Common myeloid progenitor, CD34-positive (primary cell): ENCODE measurements at regions not wholly inside any gene's neighbourhood (a gene's known extent, or its start where the extent isn't known, plus 50 kb on each side); places are given as distances from the start of the nearest gene placed in this dataset.

ENCODE experiments used
- CTCF ChIA-PET: fragments of 350-600 bp; sonication (Branson Sonifier 250); formaldehyde crosslinking; loops from one replicate; lab custom pipeline; 2021; ENCODE audit warnings: antibody characterized with exemption; lab: Charles Lee
- POLR2A ChIA-PET: fragments of 350-600 bp; sonication (Branson Sonifier 250); formaldehyde crosslinking; loops from one replicate; lab custom pipeline; 2021; ENCODE audit warnings: antibody characterized with exemption; lab: Charles Lee
- DNase-seq, 3 donors: peaks; one replicate each; pipeline versions ENCODE4 v3.0.0 to v3.0.0-alpha.2; 2013
- H3K27ac ChIP-seq, 2 experiments: 1 replicate in 1 of 2; 2 replicates in 1 of 2; pipeline ENCODE4 v1.7.0; 2013; ENCODE audit warnings: inconsistent platforms in 2 of 2, low read length in 2 of 2, mild to moderate bottlenecking in 2 of 2, low read depth in 1 of 2, moderate library complexity in 1 of 2; ENCODE audit not compliant: severe bottlenecking in 2 of 2, insufficient read depth in 1 of 2, poor library complexity in 1 of 2
- H3K27me3 ChIP-seq, 5 experiments: replicated peaks in 2 of 5; 1 replicate in 3 of 5; 2 replicates in 2 of 5; pipeline versions ENCODE4 v1.6.1 to v1.7.0; 2013; ENCODE audit warnings: low read length in 4 of 5, mild to moderate bottlenecking in 2 of 5, moderate library complexity in 2 of 5, inconsistent platforms in 1 of 5; ENCODE audit not compliant: insufficient read depth in 5 of 5, control insufficient read depth in 4 of 5
- H3K36me3 ChIP-seq, 4 experiments: 1 replicate in 2 of 4; 2 replicates in 2 of 4; pipeline versions ENCODE4 v1.6.1 to v1.7.0; 2013; ENCODE audit warnings: low read length in 3 of 4, control low read depth in 1 of 4, mild to moderate bottlenecking in 1 of 4; ENCODE audit not compliant: control insufficient read depth in 4 of 4, insufficient read depth in 4 of 4
- H3K4me1 ChIP-seq, 4 experiments: 1 replicate in 3 of 4; 2 replicates in 1 of 4; pipeline versions ENCODE4 v1.6.1 to v1.7.1; 2013; ENCODE audit warnings: low read length in 3 of 4, mild to moderate bottlenecking in 3 of 4, control low read depth in 1 of 4, inconsistent platforms in 1 of 4, moderate library complexity in 1 of 4; ENCODE audit not compliant: control insufficient read depth in 4 of 4, insufficient read depth in 4 of 4; ENCODE audit errors: control extremely low read depth in 1 of 4
- H3K4me3 ChIP-seq, 7 experiments: 1 replicate in 4 of 7; 2 replicates in 3 of 7; pipeline versions ENCODE4 v1.5.1 to v1.7.0; 2013; ENCODE audit warnings: mild to moderate bottlenecking in 7 of 7, low read length in 6 of 7, moderate library complexity in 6 of 7, inconsistent platforms in 2 of 7, low read depth in 2 of 7, control low read depth in 1 of 7; ENCODE audit not compliant: insufficient read depth in 4 of 7, control insufficient read depth in 1 of 7; ENCODE audit errors: extremely low read depth in 1 of 7
- H3K9me3 ChIP-seq, 5 experiments: 1 replicate in 4 of 5; 2 replicates in 1 of 5; pipeline versions ENCODE4 v1.6.1 to v1.7.1; 2013; ENCODE audit warnings: low read length in 4 of 5, mild to moderate bottlenecking in 2 of 5, inconsistent platforms in 1 of 5, low read depth in 1 of 5, moderate library complexity in 1 of 5; ENCODE audit not compliant: control insufficient read depth in 4 of 5, insufficient read depth in 2 of 5; ENCODE audit errors: control extremely low read depth in 1 of 5
- WGBS: methylation state at CpG from one replicate; pipeline ENCODE4 v1.1.5; 2013; ENCODE audit not compliant: insufficient coverage; 5-methylcytosine and 5-hydroxymethylcytosine counted together

DNA sequence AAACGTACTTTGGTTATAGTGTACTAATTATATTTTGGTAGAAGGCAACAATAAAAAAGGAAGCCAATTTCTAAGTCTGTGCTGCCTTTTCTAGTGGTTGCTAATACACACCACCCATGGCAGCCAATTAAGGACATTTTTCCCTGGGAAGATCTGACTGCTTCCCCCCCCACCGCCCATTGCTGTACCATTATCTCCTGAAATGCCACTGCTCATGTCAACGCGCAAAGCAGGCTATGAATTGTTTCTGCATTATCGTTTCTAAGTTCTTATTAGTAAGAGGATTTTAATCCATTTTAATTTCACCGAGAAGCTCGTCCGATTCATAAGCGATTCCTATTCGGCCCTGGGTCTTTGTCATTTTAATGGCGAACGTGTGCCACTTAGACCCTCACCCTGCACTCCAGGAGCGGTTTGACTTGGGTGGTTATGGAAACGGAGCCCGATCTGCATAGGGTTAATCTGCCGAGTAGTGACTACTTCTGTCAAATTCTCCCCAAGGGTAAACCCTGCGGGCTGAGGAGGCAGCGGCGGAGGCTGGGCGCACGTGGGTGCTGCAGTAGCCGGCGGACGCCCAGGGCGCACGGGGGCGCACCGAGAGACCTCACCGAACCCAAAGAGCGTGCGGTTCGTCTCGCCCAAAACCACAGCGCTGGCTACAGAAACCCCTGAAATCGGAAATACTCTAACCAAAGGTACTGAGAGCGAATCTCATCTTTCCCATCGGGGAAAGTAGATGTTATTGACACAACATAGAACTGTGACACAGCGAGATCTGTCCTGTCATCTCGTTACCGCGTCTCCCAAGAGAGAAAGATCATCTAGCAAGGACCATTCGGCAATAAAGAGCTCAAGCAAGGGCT is 55.8 kb upstream of the SHC3 start:
- Histone ChIP-seq H3K4me1 (peaks cover 0 to 9% (median 4%) of the 10 kb centered on the region in 4 experiments), H3K9me3 (peaks cover 0 to 11% (median 0%) of the 10 kb centered on the region in 5 experiments), H3K27ac (no peak overlapping the region), H3K4me3 (peak overlapping the region in 3 of 7 experiments; percentile 11 to 17 (median 13)), H3K27me3 (peaks cover 14 to 54% (median 27%) of the 10 kb centered on the region in 5 experiments), H3K36me3 (no peaks in the 10 kb centered on the region)
- DNase-seq, result peak; percentile 56 to 73 (median 66)
- CTCF ChIA-PET, result interaction anchor here (0.6 to 1.6 kb wide), 2 partner anchors 15 to 1309 kb away, joined by 3 to 4 read pairs; no protein-coding TSS in a partner anchor
- POLR2A ChIA-PET, result interaction anchor here (0.6 kb wide), 1 partner anchor 790 kb away, joined by 3 read pairs; no protein-coding TSS in a partner anchor
- 15% methylated on average over 32 of the region's 42 CpGs for WGBS

GRCh38 chr9:89236955-89237573 is 58.4 kb upstream of the SHC3 start:
- Histone ChIP-seq H3K9me3 (peaks cover 0 to 6% (median 0%) of the 10 kb centered on the region in 5 experiments), H3K36me3 (no peaks in the 10 kb centered on the region), H3K4me1 (peaks cover 0 to 9% (median 4%) of the 10 kb centered on the region in 4 experiments), H3K27ac (no peak overlapping the region), H3K27me3 (peaks cover 14 to 54% (median 27%) of the 10 kb centered on the region in 5 experiments), H3K4me3 (no peak overlapping the region)
- POLR2A ChIA-PET, result no interaction called here
- CTCF ChIA-PET, result no interaction called here
- DNase-seq, result no peak
- 69% methylated on average over 6 of the region's 6 CpGs for WGBS

GRCh38 chr9:89238424-89238823 is 59.8 kb upstream of the SHC3 start:
- DNase-seq, result no peak
- Histone ChIP-seq H3K4me3 (no peak overlapping the region), H3K36me3 (no peaks in the 10 kb centered on the region), H3K27me3 (peaks cover 11 to 43% (median 27%) of the 10 kb centered on the region in 5 experiments), H3K27ac (no peak overlapping the region), H3K4me1 (peaks cover 0 to 9% (median 4%) of the 10 kb centered on the region in 4 experiments), H3K9me3 (peaks cover 0 to 6% (median 0%) of the 10 kb centered on the region in 5 experiments)
- POLR2A ChIA-PET, result no interaction called here
- no CpG with 5 or more reads among the region's 3 CpGs for WGBS
- CTCF ChIA-PET, result no interaction called here

GRCh38 chr9:89243296-89244061 is 64.9 kb upstream of the SHC3 start:
- CTCF ChIA-PET, result no interaction called here
- no peak for DNase-seq
- H3K4me1 ChIP-seq, result no peaks in the 10 kb centered on the region
- no peak overlapping the region for H3K4me3 ChIP-seq
- POLR2A ChIA-PET, result no interaction called here
- no peak overlapping the region for H3K27ac ChIP-seq
- peaks cover 0 to 5% (median 0%) of the 10 kb centered on the region in 5 experiments for H3K9me3 ChIP-seq
- WGBS, result 100% methylated on average over 6 of the region's 8 CpGs
- H3K36me3 ChIP-seq, result no peaks in the 10 kb centered on the region
- peaks cover 0 to 5% (median 0%) of the 10 kb centered on the region in 5 experiments for H3K27me3 ChIP-seq

DNA sequence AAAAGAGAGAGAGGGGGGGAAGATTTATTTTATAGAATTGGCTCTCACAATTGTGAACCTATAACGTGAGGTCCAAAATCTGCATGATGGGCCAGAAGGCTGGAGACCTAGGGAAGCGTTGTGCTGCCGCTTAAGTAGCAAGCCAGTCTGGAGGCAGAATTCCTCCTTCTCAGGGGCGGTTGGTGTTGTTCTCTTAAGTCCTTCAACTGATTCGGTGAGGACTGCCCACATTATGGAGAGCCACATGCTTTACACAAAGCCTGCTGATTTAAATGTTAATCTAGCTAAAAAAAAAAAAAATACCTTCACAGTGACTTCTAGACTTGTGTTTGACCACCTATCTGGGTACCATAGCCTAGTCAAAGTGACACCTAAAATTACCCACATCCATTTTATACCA is 64.2 kb upstream of the CKS2 start:
- peaks cover 0 to 4% (median 0%) of the 10 kb centered on the region in 5 experiments for H3K27me3 ChIP-seq
- H3K4me3 ChIP-seq, result no peak overlapping the region
- DNase-seq, result no peak
- no peak overlapping the region for H3K27ac ChIP-seq
- H3K9me3 ChIP-seq, result no peaks in the 10 kb centered on the region
- H3K36me3 ChIP-seq, result no peaks in the 10 kb centered on the region
- WGBS, result 91% methylated on average over 4 of the region's 5 CpGs
- H3K4me1 ChIP-seq, result no peaks in the 10 kb centered on the region
- ChIA-PET CTCF (no interaction called here), POLR2A (no interaction called here)

- ChIA-PET POLR2A (no interaction called here), CTCF (no interaction called here)
- H3K9me3 ChIP-seq, result no peaks in the 10 kb centered on the region
- H3K27me3 ChIP-seq, result peaks cover 0 to 4% (median 0%) of the 10 kb centered on the region in 5 experiments
- no peaks in the 10 kb centered on the region for H3K4me1 ChIP-seq
- no peak for DNase-seq
- no peak overlapping the region for H3K4me3 ChIP-seq
- no peak overlapping the region for H3K27ac ChIP-seq
- WGBS, result 82% methylated on average over 2 of the region's 4 CpGs
- no peaks in the 10 kb centered on the region for H3K36me3 ChIP-seq
Observed at GRCh38 chr9:89247431-89248353, 63.3 kb upstream of the CKS2 start.
